ENCODE measurements at regions not wholly inside any gene's neighbourhood (a gene's known extent, or its start where the extent isn't known, plus 50 kb on each side); places are given as distances from the start of the nearest gene placed in this dataset.
"Not testable (repeated sequence)": the region's sequence is repeated elsewhere in the genome, so short reads cannot be mapped to it uniquely, and the experiment has no call there.

DNA sequence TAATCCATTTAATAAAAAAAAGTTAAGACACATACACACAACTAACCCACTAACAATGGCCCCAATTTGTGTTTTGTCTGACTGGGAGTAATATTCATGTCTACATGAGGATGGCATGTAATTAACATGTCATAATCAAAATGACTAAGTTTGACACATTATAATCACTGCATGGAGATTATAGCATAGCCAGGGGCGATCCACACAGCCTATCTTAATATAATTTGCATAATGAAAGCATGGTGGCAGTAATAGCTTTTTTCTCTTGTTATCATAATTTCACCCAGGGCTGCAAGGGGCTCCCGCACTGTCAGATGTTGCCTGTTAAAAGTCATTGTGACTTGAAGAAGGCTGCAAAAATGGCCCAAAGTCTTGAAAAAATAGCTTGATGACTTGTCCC is 243.7 kb downstream of the SMAD2 start:
- Mint-ChIP-seq H3K27ac (no peak overlapping the region), H3K4me3 (no peak overlapping the region), H3K27me3 (peaks cover 5% of the 10 kb centered on the region), H3K36me3 (ENCODE audit: low read depth) (no peaks in the 10 kb centered on the region), H3K4me1 (no peaks in the 10 kb centered on the region), H3K9me3 (no peaks in the 10 kb centered on the region)
- ChIA-PET CTCF (no interaction called here), POLR2A (no interaction called here)
- DNase-seq: no peak

DNA sequence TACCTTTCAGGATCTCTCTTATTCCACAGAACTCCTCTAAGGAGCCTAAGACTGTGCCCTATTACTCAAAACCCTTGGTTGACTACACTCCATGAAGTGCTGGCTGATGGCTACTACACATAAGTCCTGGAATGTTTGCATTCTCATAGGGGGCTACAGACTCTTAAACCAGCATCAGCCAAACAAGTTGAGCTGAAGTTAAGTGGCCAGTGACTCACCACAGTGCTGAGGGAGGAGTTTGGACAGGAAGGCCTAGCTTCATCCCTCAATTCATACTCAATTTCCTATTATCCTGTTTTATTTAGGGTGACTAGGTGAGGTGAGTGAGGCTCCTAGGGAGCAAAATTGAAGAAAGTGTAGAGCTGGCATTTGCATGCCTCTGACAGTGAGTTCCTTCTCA is 246.7 kb downstream of the SMAD2 start:
- no peak overlapping the region for H3K4me3 Mint-ChIP-seq
- CTCF ChIA-PET: no interaction called here
- no peak overlapping the region for H3K27ac Mint-ChIP-seq
- H3K36me3 Mint-ChIP-seq (ENCODE audit: low read depth): no peaks in the 10 kb centered on the region
- DNase-seq: no peak
- POLR2A ChIA-PET: no interaction called here
- no peaks in the 10 kb centered on the region for H3K9me3 Mint-ChIP-seq
- H3K27me3 Mint-ChIP-seq: peaks cover 5% of the 10 kb centered on the region
- no peaks in the 10 kb centered on the region for H3K4me1 Mint-ChIP-seq

DNA sequence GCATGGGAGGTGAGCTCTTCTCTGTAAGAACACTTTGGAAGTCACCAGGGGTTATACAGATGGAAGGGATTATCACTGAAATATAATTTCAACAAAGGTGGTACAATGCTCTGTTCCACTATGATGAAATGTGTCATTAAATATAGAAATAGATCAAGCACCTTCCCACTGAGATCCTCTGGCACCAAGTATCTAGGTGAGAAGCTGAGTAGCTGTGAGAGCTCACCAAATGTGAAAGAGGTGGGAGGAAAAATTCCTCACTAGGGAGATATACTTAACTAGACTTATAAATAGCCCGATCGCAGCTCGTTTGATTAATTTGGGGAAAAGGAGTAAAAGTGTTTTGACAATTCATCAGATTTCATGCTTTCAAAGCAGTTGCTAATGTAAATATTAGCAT is 247.6 kb downstream of the SMAD2 start:
- H3K27me3 Mint-ChIP-seq: peaks cover 2% of the 10 kb centered on the region
- H3K27ac Mint-ChIP-seq: no peak overlapping the region
- H3K4me1 Mint-ChIP-seq: no peaks in the 10 kb centered on the region
- no peaks in the 10 kb centered on the region for H3K36me3 Mint-ChIP-seq (ENCODE audit: low read depth)
- H3K9me3 Mint-ChIP-seq: no peaks in the 10 kb centered on the region
- DNase-seq: no peak
- ChIA-PET POLR2A (no interaction called here), CTCF (no interaction called here)
- H3K4me3 Mint-ChIP-seq: no peak overlapping the region

DNA sequence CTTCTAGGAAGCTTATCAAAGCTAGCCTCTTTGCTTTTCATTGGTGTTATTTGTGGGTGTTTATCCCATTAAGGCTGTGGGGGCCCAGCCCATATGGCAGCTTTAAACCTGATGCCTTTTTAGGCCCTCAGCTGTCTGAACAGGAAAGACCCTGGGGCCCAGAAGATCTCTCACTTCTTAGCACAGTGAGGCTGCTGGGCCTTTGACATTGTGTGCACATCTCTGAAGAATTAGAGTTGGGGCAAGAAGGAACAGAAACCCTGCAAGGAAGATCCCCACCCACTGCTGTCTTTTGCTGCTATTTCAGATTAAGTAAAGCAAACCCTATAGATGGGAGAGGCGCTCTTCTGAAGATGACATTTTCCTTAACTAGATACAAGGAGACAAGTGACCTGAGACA is 250.0 kb downstream of the SMAD2 start:
- Mint-ChIP-seq H3K27ac (no peak overlapping the region), H3K9me3 (no peaks in the 10 kb centered on the region), H3K36me3 (ENCODE audit: low read depth) (no peaks in the 10 kb centered on the region), H3K4me3 (no peak overlapping the region), H3K4me1 (no peaks in the 10 kb centered on the region), H3K27me3 (no peaks in the 10 kb centered on the region)
- CTCF ChIA-PET: interaction anchor here (1.5 kb wide), 1 partner anchor 68 kb away, joined by 6 read pairs; no protein-coding TSS in a partner anchor
- DNase-seq: no peak
- POLR2A ChIA-PET: no interaction called here

DNA sequence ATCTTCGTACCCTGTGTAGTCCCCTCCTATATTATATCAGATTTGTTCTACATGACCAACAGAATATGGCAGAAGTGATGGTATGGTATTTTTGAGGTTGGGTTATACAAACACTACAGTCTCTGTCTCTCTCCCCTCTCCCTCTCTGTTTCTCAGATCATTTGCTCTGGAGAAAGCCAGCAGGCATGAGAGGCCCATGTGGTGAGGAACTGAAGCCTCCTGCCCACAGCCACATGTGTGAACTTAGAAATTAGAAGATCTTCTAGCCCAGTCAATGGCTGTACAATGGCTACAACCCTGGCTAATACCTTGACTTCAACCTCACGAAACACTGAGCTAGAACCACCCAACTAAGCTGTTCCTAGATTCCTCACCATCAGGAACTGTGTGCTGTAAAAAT is 250.6 kb downstream of the SMAD2 start:
- POLR2A ChIA-PET: no interaction called here
- CTCF ChIA-PET: interaction anchor here (1.5 kb wide), 1 partner anchor 69 kb away, joined by 6 read pairs; no protein-coding TSS in a partner anchor
- Mint-ChIP-seq H3K27ac (no peak overlapping the region), H3K4me1 (no peaks in the 10 kb centered on the region), H3K9me3 (no peaks in the 10 kb centered on the region), H3K4me3 (no peak overlapping the region), H3K27me3 (no peaks in the 10 kb centered on the region), H3K36me3 (ENCODE audit: low read depth) (no peaks in the 10 kb centered on the region)
- no peak for DNase-seq

DNA sequence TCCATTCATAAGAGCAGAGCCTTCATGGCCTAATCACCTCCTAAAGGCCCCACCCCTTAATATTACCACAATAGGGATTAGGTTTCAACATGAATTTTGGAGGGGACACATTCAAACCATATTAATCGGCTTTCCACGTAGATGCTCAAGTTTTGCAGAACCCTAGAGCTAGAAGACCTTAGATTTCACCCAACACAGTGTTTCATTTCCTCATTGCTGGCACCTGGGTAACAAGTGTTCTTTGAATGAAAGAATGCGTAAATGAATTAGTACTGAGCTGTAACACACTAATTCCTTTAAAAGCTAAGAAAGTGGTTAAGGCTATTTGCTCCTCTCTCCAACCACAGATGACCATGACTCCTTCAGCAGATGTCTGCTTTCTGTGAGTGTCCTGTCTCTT is 252.5 kb downstream of the SMAD2 start:
- Mint-ChIP-seq H3K27me3 (no peaks in the 10 kb centered on the region), H3K4me1 (no peaks in the 10 kb centered on the region), H3K9me3 (no peaks in the 10 kb centered on the region), H3K36me3 (ENCODE audit: low read depth) (no peaks in the 10 kb centered on the region), H3K27ac (no peak overlapping the region), H3K4me3 (no peak overlapping the region)
- no peak for DNase-seq
- POLR2A ChIA-PET: no interaction called here
- CTCF ChIA-PET: no interaction called here

DNA sequence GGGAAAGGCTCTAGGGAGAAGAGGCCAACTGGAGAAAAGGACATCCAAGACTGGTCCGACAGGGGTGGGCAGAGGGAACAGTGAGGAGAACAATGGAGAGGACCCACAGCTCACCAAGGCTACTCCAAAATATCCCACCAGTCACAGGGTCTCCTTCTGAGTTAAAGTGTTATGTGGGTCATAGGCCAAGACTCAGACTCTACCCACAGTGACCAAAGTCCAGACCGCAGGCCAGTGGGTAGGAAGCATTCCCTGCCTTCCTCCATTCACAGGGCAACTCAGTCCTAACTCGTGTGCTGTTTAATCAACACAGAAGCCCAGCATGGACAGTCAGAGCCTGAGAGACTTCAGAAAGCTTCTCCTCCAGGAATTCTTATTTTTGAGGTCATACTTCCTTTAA is 260.6 kb downstream of the SMAD2 start:
- Mint-ChIP-seq H3K27ac (no peak overlapping the region), H3K9me3 (no peaks in the 10 kb centered on the region), H3K4me3 (no peak overlapping the region), H3K4me1 (no peaks in the 10 kb centered on the region), H3K27me3 (peaks cover 24% of the 10 kb centered on the region), H3K36me3 (ENCODE audit: low read depth) (no peaks in the 10 kb centered on the region)
- DNase-seq: no peak
- ChIA-PET CTCF (no interaction called here), POLR2A (no interaction called here)

DNA sequence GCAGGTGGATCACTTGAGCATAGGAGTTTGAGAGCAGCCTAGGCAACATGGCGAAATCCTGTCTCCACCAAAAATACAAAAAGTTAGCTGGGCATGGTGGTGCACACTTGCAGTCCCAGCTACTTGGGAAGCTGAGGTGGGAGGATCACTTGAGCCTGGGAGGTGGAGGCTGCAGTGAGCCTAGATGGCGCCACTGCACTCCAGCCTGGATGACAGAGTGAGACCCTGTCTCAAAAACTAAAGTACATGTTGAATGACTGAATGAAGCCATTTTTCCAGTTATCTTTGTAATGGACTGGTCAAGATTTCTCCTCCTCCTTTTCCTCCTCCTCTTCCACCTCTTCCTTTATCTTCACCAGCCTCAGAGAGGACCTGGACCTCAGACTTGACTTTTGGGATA is 272.0 kb downstream of the SMAD2 start:
- Mint-ChIP-seq H3K36me3 (ENCODE audit: low read depth) (no peaks in the 10 kb centered on the region), H3K4me1 (no peaks in the 10 kb centered on the region), H3K9me3 (peaks cover 5% of the 10 kb centered on the region), H3K27me3 (no peaks in the 10 kb centered on the region), H3K27ac (no peak overlapping the region), H3K4me3 (no peak overlapping the region)
- ChIA-PET CTCF (no interaction called here), POLR2A (no interaction called here)
- DNase-seq: no peak

DNA sequence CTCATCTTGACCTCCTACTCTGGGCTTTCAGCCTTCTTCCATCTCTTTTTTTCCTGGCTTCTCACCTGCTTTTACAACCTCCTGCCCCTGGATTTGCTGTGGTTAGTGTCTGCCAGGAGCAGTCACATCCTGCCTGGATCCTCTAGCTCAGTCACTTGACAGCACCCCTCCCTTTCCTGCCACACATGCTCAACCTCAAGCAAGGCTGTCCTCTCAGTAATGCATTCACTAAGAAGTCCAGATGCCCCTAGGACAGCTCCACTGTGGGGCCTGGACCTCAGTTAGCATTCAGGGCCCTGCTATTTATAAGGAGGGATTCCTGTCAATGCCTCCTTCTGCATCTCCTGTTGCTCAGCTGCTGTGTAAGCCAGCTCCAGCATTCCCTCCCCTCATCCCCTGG is 275.5 kb downstream of the SMAD2 start:
- Mint-ChIP-seq H3K4me1 (no peaks in the 10 kb centered on the region), H3K4me3 (no peak overlapping the region), H3K27me3 (no peaks in the 10 kb centered on the region), H3K27ac (no peak overlapping the region), H3K9me3 (peaks cover 3% of the 10 kb centered on the region), H3K36me3 (ENCODE audit: low read depth) (no peaks in the 10 kb centered on the region)
- DNase-seq: no peak
- ChIA-PET CTCF (no interaction called here), POLR2A (no interaction called here)

DNA sequence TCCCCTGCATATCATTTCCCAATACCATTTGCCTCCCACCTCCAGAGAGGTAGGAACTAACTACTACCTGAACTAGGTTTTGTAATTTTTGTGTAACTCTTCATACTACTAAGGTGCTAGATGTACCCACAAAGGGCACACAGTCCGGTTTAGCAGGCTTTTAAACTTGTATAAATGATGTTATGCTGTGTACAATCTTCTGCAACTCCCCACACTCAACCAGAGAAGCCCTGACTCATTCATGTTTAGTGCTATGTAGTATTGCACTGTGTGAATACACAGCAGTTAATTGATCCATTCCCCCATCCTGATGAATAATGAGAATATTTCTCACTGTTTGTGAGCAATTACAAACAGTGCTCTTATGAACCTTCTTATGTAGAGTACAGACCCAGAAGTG is 285.6 kb downstream of the SMAD2 start:
- Mint-ChIP-seq H3K9me3 (peaks cover 2% of the 10 kb centered on the region), H3K27me3 (no peaks in the 10 kb centered on the region), H3K27ac (no peak overlapping the region), H3K36me3 (ENCODE audit: low read depth) (no peaks in the 10 kb centered on the region), H3K4me3 (no peak overlapping the region), H3K4me1 (no peaks in the 10 kb centered on the region)
- POLR2A ChIA-PET: no interaction called here
- CTCF ChIA-PET: no interaction called here
- DNase-seq: no peak

DNA sequence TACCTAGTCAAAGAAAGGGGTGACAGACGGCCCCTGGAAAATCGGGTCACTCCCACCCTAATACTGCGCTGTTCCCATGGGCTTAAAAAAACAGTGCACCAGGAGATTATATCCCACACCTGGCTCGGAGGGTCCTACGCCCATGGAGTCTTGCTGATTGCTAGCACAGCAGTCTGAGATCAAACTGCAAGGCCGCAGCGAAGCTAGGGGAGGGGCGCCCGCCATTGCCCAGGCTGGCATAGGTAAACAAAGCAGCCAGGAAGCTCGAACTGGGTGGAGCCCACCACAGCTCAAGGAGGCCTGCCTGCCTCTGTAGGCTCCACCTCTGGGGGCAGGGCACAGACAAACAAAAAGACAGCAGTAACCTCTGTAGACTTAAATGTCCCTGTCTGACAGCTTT is 292.9 kb downstream of the SMAD2 start:
- H3K9me3 Mint-ChIP-seq; H3K27ac Mint-ChIP-seq; POLR2A ChIA-PET; DNase-seq; H3K27me3 Mint-ChIP-seq; H3K36me3 Mint-ChIP-seq (ENCODE audit: low read depth); H3K4me3 Mint-ChIP-seq; CTCF ChIA-PET; H3K4me1 Mint-ChIP-seq: not testable (repeated sequence)

DNA sequence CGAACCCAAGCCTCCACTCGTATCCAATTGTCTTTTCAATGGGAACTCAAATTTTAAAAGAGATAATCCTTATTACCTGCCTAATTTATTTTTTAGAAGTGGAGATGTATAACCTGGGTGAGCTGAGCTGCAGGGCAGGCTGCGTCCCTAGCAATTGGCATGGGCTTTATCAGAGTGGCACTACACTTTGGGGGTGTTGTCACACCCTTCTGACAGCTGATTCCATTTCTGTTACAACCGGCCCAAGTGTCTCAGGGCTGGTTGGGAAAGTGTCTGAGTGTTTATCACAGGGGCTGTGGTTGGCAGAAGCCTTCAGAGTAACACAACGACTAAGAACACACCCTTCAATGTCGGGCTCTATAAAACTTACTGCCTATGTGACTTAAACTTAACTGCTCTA is 295.0 kb downstream of the SMAD2 start:
- Mint-ChIP-seq H3K36me3 (ENCODE audit: low read depth) (no peaks in the 10 kb centered on the region), H3K27ac (no peak overlapping the region), H3K27me3 (no peaks in the 10 kb centered on the region), H3K4me1 (no peaks in the 10 kb centered on the region), H3K9me3 (no peaks in the 10 kb centered on the region), H3K4me3 (no peak overlapping the region)
- ChIA-PET POLR2A (no interaction called here), CTCF (no interaction called here)
- DNase-seq: no peak

DNA sequence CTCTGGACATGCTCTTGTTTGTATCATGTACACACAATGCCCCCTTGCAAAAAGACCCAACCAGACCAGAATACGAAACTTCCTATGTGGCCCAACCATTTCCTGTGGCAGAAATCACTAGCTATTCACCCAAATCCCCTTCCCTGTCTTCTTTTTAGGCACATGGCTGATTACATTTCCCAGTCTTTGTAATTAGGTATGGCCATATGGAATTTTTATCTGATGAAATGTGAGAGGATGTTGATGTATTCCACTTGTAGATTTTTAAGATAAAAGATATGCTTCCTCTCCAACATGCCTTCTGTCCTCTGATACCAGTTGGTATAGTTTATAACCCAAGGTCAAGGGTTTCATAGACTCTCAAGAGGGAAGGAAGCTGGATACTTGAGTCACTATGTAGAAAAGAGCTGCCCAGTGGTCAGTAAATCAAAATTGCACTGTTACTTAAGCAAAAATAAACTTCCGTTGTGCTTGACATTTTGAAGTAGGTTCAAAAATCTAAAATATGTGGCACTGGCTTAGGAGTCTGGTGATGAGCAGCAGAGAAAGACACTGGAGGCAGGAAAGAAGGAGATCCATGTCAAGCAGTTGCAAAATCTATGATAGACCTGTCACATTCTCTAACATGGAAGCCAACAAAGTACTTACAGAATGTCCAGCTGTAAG is 297.4 kb downstream of the SMAD2 start:
- Mint-ChIP-seq H3K4me3 (no peak overlapping the region), H3K9me3 (no peaks in the 10 kb centered on the region), H3K27ac (no peak overlapping the region), H3K36me3 (ENCODE audit: low read depth) (no peaks in the 10 kb centered on the region), H3K4me1 (no peaks in the 10 kb centered on the region), H3K27me3 (no peaks in the 10 kb centered on the region)
- ChIA-PET CTCF (no interaction called here), POLR2A (no interaction called here)
- no peak for DNase-seq

DNA sequence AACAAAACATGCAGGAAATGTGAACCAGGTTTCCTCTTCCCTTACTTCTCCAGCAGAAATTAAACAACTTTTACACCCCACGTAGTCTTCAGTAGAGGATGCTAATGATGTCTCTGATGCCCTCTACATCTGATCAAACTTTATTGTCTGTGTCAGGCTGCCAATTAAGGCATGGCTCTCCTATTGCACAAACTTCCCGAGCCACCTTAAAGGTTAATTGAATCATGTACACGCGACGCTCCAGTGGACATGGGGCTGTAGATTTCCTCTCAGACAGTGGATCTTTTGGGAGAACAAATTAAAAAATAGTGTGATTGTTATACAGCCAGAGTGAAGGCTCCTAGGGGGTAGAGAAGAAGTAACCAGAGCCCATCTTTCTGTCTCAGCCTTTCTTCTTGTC is 301.6 kb downstream of the SMAD2 start:
- H3K9me3 Mint-ChIP-seq: no peaks in the 10 kb centered on the region
- POLR2A ChIA-PET: no interaction called here
- DNase-seq: no peak
- H3K36me3 Mint-ChIP-seq (ENCODE audit: low read depth): no peaks in the 10 kb centered on the region
- no peak overlapping the region for H3K4me3 Mint-ChIP-seq
- CTCF ChIA-PET: no interaction called here
- no peak overlapping the region for H3K27ac Mint-ChIP-seq
- no peaks in the 10 kb centered on the region for H3K4me1 Mint-ChIP-seq
- peaks cover 10% of the 10 kb centered on the region for H3K27me3 Mint-ChIP-seq

All from activated CD4-positive, alpha-beta memory T cell treated with anti-CD3 and anti-CD28 coated beads, Interleukin-2, amount 10 ng/mL, durations not matched to agents 7 days and 5 days (primary cell).